ENCODE measurements at regions not wholly inside any gene's neighbourhood (a gene's known extent, or its start where the extent isn't known, plus 50 kb on each side); places are given as distances from the start of the nearest gene placed in this dataset.

DNA sequence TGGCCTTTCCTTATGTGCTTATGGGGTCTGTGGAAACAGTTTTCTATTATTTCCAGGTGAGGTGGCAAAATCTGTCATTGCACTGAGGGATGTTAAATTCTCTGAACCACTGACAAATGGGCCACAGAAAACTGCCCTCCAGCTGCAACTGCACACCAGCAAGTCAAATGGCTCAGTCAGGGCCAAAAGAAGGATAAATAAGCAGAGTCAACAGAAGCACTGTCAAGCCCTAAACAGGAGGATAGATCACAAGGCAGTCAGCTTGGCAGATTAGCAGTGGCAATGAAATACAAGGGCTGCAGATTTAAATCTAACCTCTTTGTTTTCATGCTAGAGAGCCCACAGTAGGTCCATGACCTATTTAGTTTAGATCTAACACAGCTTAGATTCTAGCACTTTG lies 435.6 kb downstream of the ETS1 start:
- no peak overlapping the region for H3K4me3 Mint-ChIP-seq
- no peaks in the 10 kb centered on the region for H3K36me3 Mint-ChIP-seq
- ATAC-seq (no peak), DNase-seq (ENCODE audit: low spot score) (no peak)
- POLR2A ChIA-PET = interaction anchor here (0.6 kb wide), 1 partner anchor 18 kb away, joined by 3 read pairs; no protein-coding TSS in a partner anchor
- TF ChIP-seq CREM (CRISPR knock-in tag; IDR thresholded peaks at IDR 0.05) = no peak
- no peak for TF ChIP-seq IRF2 (CRISPR knock-in tag; IDR thresholded peaks at IDR 0.05; ENCODE audit: borderline replicate concordance, low read depth)
- TF ChIP-seq ZBTB21 (CRISPR knock-in tag; IDR thresholded peaks at IDR 0.05; ENCODE audit: borderline replicate concordance) = no peak
- no peak for TF ChIP-seq MYBL2 (CRISPR knock-in tag; IDR thresholded peaks at IDR 0.05)
- no peak for TF ChIP-seq AFF4 (CRISPR knock-in tag; IDR thresholded peaks at IDR 0.05; ENCODE audit: borderline replicate concordance)
- no peak for TF ChIP-seq JUN (CRISPR knock-in tag; IDR thresholded peaks at IDR 0.05)
- TF ChIP-seq, protein P1, sequence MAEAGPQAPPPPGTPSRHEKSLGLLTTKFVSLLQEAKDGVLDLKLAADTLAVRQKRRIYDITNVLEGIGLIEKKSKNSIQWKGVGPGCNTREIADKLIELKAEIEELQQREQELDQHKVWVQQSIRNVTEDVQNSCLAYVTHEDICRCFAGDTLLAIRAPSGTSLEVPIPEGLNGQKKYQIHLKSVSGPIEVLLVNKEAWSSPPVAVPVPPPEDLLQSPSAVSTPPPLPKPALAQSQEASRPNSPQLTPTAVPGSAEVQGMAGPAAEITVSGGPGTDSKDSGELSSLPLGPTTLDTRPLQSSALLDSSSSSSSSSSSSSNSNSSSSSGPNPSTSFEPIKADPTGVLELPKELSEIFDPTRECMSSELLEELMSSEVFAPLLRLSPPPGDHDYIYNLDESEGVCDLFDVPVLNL (CRISPR knock-in tag; IDR thresholded peaks at IDR 0.05; ENCODE audit: borderline replicate concordance, low read depth) = no peak
- no peak for TF ChIP-seq CTCF (IDR thresholded peaks at IDR 0.05)
- TF ChIP-seq FOXJ3 (CRISPR knock-in tag; IDR thresholded peaks at IDR 0.05; ENCODE audit: borderline replicate concordance) = no peak
- no peak for TF ChIP-seq MXD4 (CRISPR knock-in tag; IDR thresholded peaks at IDR 0.05; ENCODE audit: borderline replicate concordance)
- no peak for TF ChIP-seq GTF2I (CRISPR knock-in tag; conservative IDR thresholded peaks at IDR 0.05)
- TF ChIP-seq TP53 (CRISPR knock-in tag; IDR thresholded peaks at IDR 0.05) = no peak
- TF ChIP-seq GABPB1 (CRISPR knock-in tag; IDR thresholded peaks at IDR 0.05) = no peak
- no peak overlapping the region for H3K27ac Mint-ChIP-seq
- H3K9me3 Mint-ChIP-seq = no peaks in the 10 kb centered on the region
- peaks cover 6% of the 10 kb centered on the region for H3K4me1 Mint-ChIP-seq
- no peaks in the 10 kb centered on the region for H3K27me3 Mint-ChIP-seq (ENCODE audit: low read depth)
- CTCF ChIA-PET = interaction anchor here (0.7 to 1.7 kb wide), 4 partner anchors 8 to 113 kb away, joined by 3 to 6 read pairs (median 4); no protein-coding TSS in a partner anchor

- Mint-ChIP-seq H3K27me3 (ENCODE audit: low read depth) (no peaks in the 10 kb centered on the region), H3K4me1 (peaks cover 6% of the 10 kb centered on the region), H3K9me3 (no peaks in the 10 kb centered on the region), H3K36me3 (no peaks in the 10 kb centered on the region), H3K27ac (no peak overlapping the region), H3K4me3 (no peak overlapping the region)
- ChIA-PET CTCF (interaction anchor here (0.7 to 1.7 kb wide), 5 partner anchors 8 to 481 kb away, joined by 3 to 6 read pairs (median 4); no protein-coding TSS in a partner anchor), POLR2A (interaction anchor here (0.6 kb wide), 1 partner anchor 18 kb away, joined by 3 read pairs; no protein-coding TSS in a partner anchor)
- TF ChIP-seq, protein P2, sequence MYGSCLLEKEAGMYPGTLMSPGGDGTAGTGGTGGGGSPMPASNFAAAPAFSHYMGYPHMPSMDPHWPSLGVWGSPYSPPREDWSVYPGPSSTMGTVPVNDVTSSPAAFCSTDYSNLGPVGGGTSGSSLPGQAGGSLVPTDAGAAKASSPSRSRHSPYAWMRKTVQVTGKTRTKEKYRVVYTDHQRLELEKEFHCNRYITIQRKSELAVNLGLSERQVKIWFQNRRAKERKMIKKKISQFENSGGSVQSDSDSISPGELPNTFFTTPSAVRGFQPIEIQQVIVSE (CRISPR knock-in tag; IDR thresholded peaks at IDR 0.05; ENCODE audit: borderline replicate concordance) = no peak
- TF ChIP-seq NR2C2 (CRISPR knock-in tag; IDR thresholded peaks at IDR 0.05) (no peak), FOXP1 (CRISPR knock-in tag; IDR thresholded peaks at IDR 0.05; ENCODE audit: borderline replicate concordance) (no peak), MXD4 (CRISPR knock-in tag; IDR thresholded peaks at IDR 0.05; ENCODE audit: borderline replicate concordance) (no peak), TP53 (CRISPR knock-in tag; IDR thresholded peaks at IDR 0.05) (no peak), NFYB (CRISPR knock-in tag; conservative IDR thresholded peaks at IDR 0.05; ENCODE audit: low read depth) (no peak), NR1H2 (CRISPR knock-in tag; IDR thresholded peaks at IDR 0.05) (no peak), FOXK1 (CRISPR knock-in tag; IDR thresholded peaks at IDR 0.05) (no peak), CREM (CRISPR knock-in tag; IDR thresholded peaks at IDR 0.05) (no peak), GABPB1 (CRISPR knock-in tag; IDR thresholded peaks at IDR 0.05) (no peak), SMAD3 (CRISPR knock-in tag; IDR thresholded peaks at IDR 0.05; ENCODE audit: borderline replicate concordance) (no peak)
- TF ChIP-seq, protein P3, sequence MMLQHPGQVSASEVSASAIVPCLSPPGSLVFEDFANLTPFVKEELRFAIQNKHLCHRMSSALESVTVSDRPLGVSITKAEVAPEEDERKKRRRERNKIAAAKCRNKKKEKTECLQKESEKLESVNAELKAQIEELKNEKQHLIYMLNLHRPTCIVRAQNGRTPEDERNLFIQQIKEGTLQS (CRISPR knock-in tag; conservative IDR thresholded peaks at IDR 0.05) = no peak
- TF ChIP-seq, protein P1 (CRISPR knock-in tag; IDR thresholded peaks at IDR 0.05; ENCODE audit: borderline replicate concordance, low read depth) = no peak
- ATAC-seq (no peak), DNase-seq (ENCODE audit: low spot score) (no peak)
Measured at GRCh38 chr11:128151338-128151737, 436.0 kb downstream of the ETS1 start.

Measured in WTC11 (cell line).